H1 (cell line): ENCODE measurements at regions not wholly inside any gene's neighbourhood (a gene's known extent, or its start where the extent isn't known, plus 50 kb on each side); places are given as distances from the start of the nearest gene placed in this dataset.

Experiments
- CTCF ChIA-PET: fragments of 300-600 bp; sonication (Branson Sonifier 250); formaldehyde crosslinking; loops from one replicate; lab custom pipeline; 2021; ENCODE audit not compliant: partially characterized antibody; lab: Charles Lee
- POLR2A ChIA-PET: fragments of 300-600 bp; sonication (Branson Sonifier 250); formaldehyde crosslinking; loops from one replicate; lab custom pipeline; 2021; ENCODE audit warnings: inconsistent platforms; ENCODE audit not compliant: partially characterized antibody; lab: Charles Lee
- DNase-seq, 2 experiments: peaks; one replicate each; pipeline versions ENCODE4 v3.0.0 to v3.0.0-alpha.2; 2010 to 2022; ENCODE audit warnings: low spot score in 2 of 2, low read depth in 1 of 2, mixed read lengths in 1 of 2
- FAIRE-seq: peaks from 2 replicates; lab custom pipeline; 2011; peaks lifted over from hg19 to GRCh38; lab: Jason Lieb, UNC
- H2AFZ ChIP-seq: 2 replicates; pipeline ENCODE4 v1.8.1; 2012; ENCODE audit warnings: low read length, inconsistent platforms
- H2AK5ac ChIP-seq: 2 replicates; pipeline ENCODE4 v1.6.1; 2013; ENCODE audit warnings: low read depth, low read length
- H2BK120ac ChIP-seq: replicated peaks from 2 replicates; pipeline ENCODE3; 2013; ENCODE audit warnings: low read depth, low read length, inconsistent platforms
- H2BK12ac ChIP-seq: 2 replicates; pipeline ENCODE4 v1.6.1; 2013; ENCODE audit warnings: low read depth, low read length
- H2BK15ac ChIP-seq: 2 replicates; pipeline ENCODE4 v1.6.1; 2013; ENCODE audit warnings: low read length
- H2BK20ac ChIP-seq: 2 replicates; pipeline ENCODE4 v1.6.1; 2013; ENCODE audit warnings: low read length
- H2BK5ac ChIP-seq: 2 replicates; pipeline ENCODE4 v1.6.1; 2013; ENCODE audit warnings: low read depth, low read length
- H3K14ac ChIP-seq: 2 replicates; pipeline ENCODE4 v1.6.1; 2013; ENCODE audit warnings: inconsistent platforms; ENCODE audit not compliant: insufficient read length
- H3K18ac ChIP-seq: 2 replicates; pipeline ENCODE4 v1.6.1; 2013; ENCODE audit warnings: low read length; ENCODE audit errors: extremely low read depth
- H3K23ac ChIP-seq: 2 replicates; pipeline ENCODE4 v1.6.1; 2013; ENCODE audit warnings: inconsistent platforms; ENCODE audit not compliant: insufficient read length
- H3K23me2 ChIP-seq: 2 replicates; pipeline ENCODE4 v1.6.1; 2013; ENCODE audit warnings: low read depth, low read length
- H3K27ac ChIP-seq: 2 replicates; pipeline ENCODE4 v1.6.1; 2011; ENCODE audit warnings: low read depth, low read length, inconsistent platforms
- H3K27me3 ChIP-seq, 4 experiments: replicated peaks in 1 of 4; 1 replicate in 1 of 4; 2 replicates in 3 of 4; pipeline versions ENCODE4 v1.6.1 to v1.8.1; 2011 to 2013; ENCODE audit warnings: low read length in 3 of 4, mild to moderate bottlenecking in 3 of 4, inconsistent platforms in 2 of 4, mixed read lengths in 2 of 4, moderate library complexity in 1 of 4; ENCODE audit not compliant: control insufficient read depth in 3 of 4, insufficient read depth in 3 of 4; ENCODE audit errors: extremely low read depth in 1 of 4
- H3K36me3 ChIP-seq, 4 experiments: 2 replicates each; pipeline versions ENCODE4 v1.6.1 to v1.8.1; 2011 to 2013; ENCODE audit warnings: mild to moderate bottlenecking in 4 of 4, low read length in 3 of 4, moderate library complexity in 2 of 4, control low read depth in 1 of 4, inconsistent platforms in 1 of 4; ENCODE audit not compliant: insufficient read depth in 4 of 4, control insufficient read depth in 2 of 4
- H3K4ac ChIP-seq: replicated peaks from 2 replicates; pipeline ENCODE3; 2013; ENCODE audit warnings: low read length, low read depth, mixed read lengths, inconsistent platforms; ENCODE audit not compliant: insufficient read length
- H3K4me1 ChIP-seq, 4 experiments: replicated peaks in 1 of 4; 1 replicate in 1 of 4; 2 replicates in 3 of 4; pipeline versions ENCODE4 v1.6.1 to v1.8.1; 2011 to 2013; ENCODE audit warnings: low read length in 3 of 4, inconsistent platforms in 2 of 4, mixed read lengths in 1 of 4; ENCODE audit not compliant: insufficient read depth in 4 of 4, control insufficient read depth in 3 of 4
- H3K4me2 ChIP-seq, 2 experiments: 2 replicates each; pipeline versions ENCODE4 v1.6.1 to v1.8.1; 2011 to 2013; ENCODE audit warnings: low read depth in 2 of 2, low read length in 2 of 2, control low read depth in 1 of 2, inconsistent platforms in 1 of 2, mild to moderate bottlenecking in 1 of 2; ENCODE audit not compliant: insufficient read depth in 1 of 2
- H3K4me3 ChIP-seq, 4 experiments: fragments of 200-600, 300-600 bp in 1 of 4; sonication (generic), shearing (Covaris generic), sonication (Bioruptor Twin) in 1 of 4; 2 replicates each; pipeline versions ENCODE4 v1.5.1 to v1.8.1; 2011 to 2016; ENCODE audit warnings: low read length in 4 of 4, low read depth in 3 of 4, control low read depth in 2 of 4, inconsistent platforms in 2 of 4, mild to moderate bottlenecking in 2 of 4, mixed read lengths in 1 of 4, moderate library complexity in 1 of 4; ENCODE audit not compliant: insufficient read depth in 2 of 4; ENCODE audit errors: extremely low read depth in 1 of 4
- H3K56ac ChIP-seq: replicated peaks from 2 replicates; pipeline ENCODE3; 2013; ENCODE audit warnings: low read depth, mild to moderate bottlenecking, mixed read lengths, low read length, inconsistent platforms; ENCODE audit not compliant: insufficient read length
- H3K79me1 ChIP-seq: 2 replicates; pipeline ENCODE4 v1.6.1; 2013; ENCODE audit warnings: low read depth, low read length, control low read depth
- H3K79me2 ChIP-seq, 2 experiments: 2 replicates each; pipeline versions ENCODE4 v1.6.1 to v1.8.1; 2012 to 2013; ENCODE audit warnings: low read length in 2 of 2, mild to moderate bottlenecking in 2 of 2, inconsistent platforms in 1 of 2; ENCODE audit not compliant: insufficient read depth in 2 of 2, control insufficient read depth in 1 of 2
- H3K9ac ChIP-seq, 4 experiments: replicated peaks in 1 of 4; 1 replicate in 1 of 4; 2 replicates in 3 of 4; pipeline versions ENCODE4 v1.6.1 to v1.8.1; 2011 to 2013; ENCODE audit warnings: low read depth in 3 of 4, low read length in 3 of 4, control low read depth in 2 of 4, mild to moderate bottlenecking in 2 of 4, moderate library complexity in 2 of 4, inconsistent platforms in 1 of 4; ENCODE audit errors: extremely low read depth in 1 of 4
- H3K9me3 ChIP-seq, 2 experiments: 2 replicates each; pipeline versions ENCODE4 v1.6.1 to v1.8.1; 2012 to 2013; ENCODE audit warnings: mild to moderate bottlenecking in 2 of 2, moderate library complexity in 2 of 2, control low read depth in 1 of 2, inconsistent platforms in 1 of 2, low read depth in 1 of 2, low read length in 1 of 2, mixed read lengths in 1 of 2; ENCODE audit not compliant: insufficient read depth in 2 of 2
- H4K20me1 ChIP-seq, 2 experiments: replicated peaks in 1 of 2; 2 replicates each; pipeline versions ENCODE3 to v1.8.1; 2011 to 2013; ENCODE audit warnings: inconsistent platforms in 2 of 2, low read length in 2 of 2, mild to moderate bottlenecking in 1 of 2; ENCODE audit not compliant: insufficient read depth in 2 of 2, control insufficient read depth in 1 of 2
- H4K5ac ChIP-seq: 2 replicates; pipeline ENCODE4 v1.6.1; 2013; ENCODE audit warnings: low read length, low read depth, mixed read lengths, inconsistent platforms; ENCODE audit not compliant: insufficient read length
- H4K8ac ChIP-seq: 2 replicates; pipeline ENCODE4 v1.8.0; 2013; ENCODE audit warnings: mild to moderate bottlenecking, moderate library complexity, low read length, inconsistent platforms; ENCODE audit not compliant: insufficient read depth; ENCODE audit errors: extremely low read depth
- H4K91ac ChIP-seq: replicated peaks from 2 replicates; pipeline ENCODE3; 2013; ENCODE audit warnings: low read length, mixed read lengths, inconsistent platforms; ENCODE audit not compliant: insufficient read length
- ZNF274 ChIP-seq: IDR thresholded peaks from 2 replicates; pipeline ENCODE4 v1.7.0; 2012; ENCODE audit warnings: low read length, borderline replicate concordance; ENCODE audit errors: extremely low read depth
- WGBS, 2 experiments: shearing (Covaris generic) in 1 of 2; methylation state at CpG; one replicate each; pipeline versions ENCODE4 v1.1.6 to v1.1.7; 2013 to 2015; ENCODE audit warnings: low lambda C conversion rate in 2 of 2, mixed read lengths in 2 of 2, inconsistent platforms in 1 of 2, low coverage in 1 of 2, missing lambda C conversion rate in 1 of 2; ENCODE audit not compliant: insufficient replicate concordance in 2 of 2, insufficient coverage in 1 of 2, insufficient read length in 1 of 2; ENCODE audit errors: extremely low coverage in 1 of 2, missing lambda C conversion rate in 1 of 2; 5-methylcytosine and 5-hydroxymethylcytosine counted together

- Histone ChIP-seq H3K9ac (no peak overlapping the region), H4K91ac (no peak overlapping the region), H2BK15ac (no peak overlapping the region), H2BK120ac (no peak overlapping the region), H4K5ac (no peak overlapping the region), H3K4me2 (no peak overlapping the region), H3K23ac (no peak overlapping the region), H2BK20ac (no peak overlapping the region), H3K4ac (no peak overlapping the region), H2AK5ac (no peak overlapping the region), H3K36me3 (no peaks in the 10 kb centered on the region), H2BK5ac (no peak overlapping the region), H3K4me3 (no peak overlapping the region), H2BK12ac (no peak overlapping the region), H4K20me1 (no peaks in the 10 kb centered on the region), H3K27me3 (peaks cover 0 to 2% (median 0%) of the 10 kb centered on the region in 4 experiments; a peak in 1 of 7 replicates), H3K79me1 (no peaks in the 10 kb centered on the region), H3K27ac (no peak overlapping the region), H3K56ac (no peak overlapping the region), H4K8ac (no peak overlapping the region), H2AFZ (no peak overlapping the region), H3K14ac (no peak overlapping the region), H3K79me2 (no peaks in the 10 kb centered on the region), H3K23me2 (peaks cover 2% of the 10 kb centered on the region; the same call in 1 of the 2 replicates), H3K4me1 (peaks cover 0 to 3% (median under 1%) of the 10 kb centered on the region in 4 experiments; a peak in 2 of 7 replicates), H3K9me3 (no peaks in the 10 kb centered on the region), H3K18ac (no peak overlapping the region)
- TF ChIP-seq ZNF274 = no peak
- WGBS, 2 experiments = 81% methylated on average over 3 of the region's 3 CpGs; no CpG with 5 or more reads in 1 of the 2 experiments
- FAIRE-seq = no peak
- no peak for DNase-seq
- POLR2A ChIA-PET = no interaction called here
- CTCF ChIA-PET = interaction anchor here (0.7 to 6.6 kb wide), 4 partner anchors 15 to 66 kb away, joined by 3 to 62 read pairs (median 6); partner anchors contain the start of gene HAO2
Observed at GRCh38 chr1:119302011-119302410, 66.6 kb upstream of the HAO2 start.
